H4 (cell line): ENCODE measurements at regions not wholly inside any gene's neighbourhood (a gene's known extent, or its start where the extent isn't known, plus 50 kb on each side); places are given as distances from the start of the nearest gene placed in this dataset.
"Not testable (repeated sequence)": the region's sequence is repeated elsewhere in the genome, so short reads cannot be mapped to it uniquely, and the experiment has no call there.

Experiments
- DNase-seq: peaks from one replicate; pipeline ENCODE4 v3.0.0-alpha.2; 2015; ENCODE audit warnings: low spot score

GRCh38 chr5:110918683-110919082 lies 152.8 kb upstream of the TSLP start:
- DNase-seq, result no peak

DNA sequence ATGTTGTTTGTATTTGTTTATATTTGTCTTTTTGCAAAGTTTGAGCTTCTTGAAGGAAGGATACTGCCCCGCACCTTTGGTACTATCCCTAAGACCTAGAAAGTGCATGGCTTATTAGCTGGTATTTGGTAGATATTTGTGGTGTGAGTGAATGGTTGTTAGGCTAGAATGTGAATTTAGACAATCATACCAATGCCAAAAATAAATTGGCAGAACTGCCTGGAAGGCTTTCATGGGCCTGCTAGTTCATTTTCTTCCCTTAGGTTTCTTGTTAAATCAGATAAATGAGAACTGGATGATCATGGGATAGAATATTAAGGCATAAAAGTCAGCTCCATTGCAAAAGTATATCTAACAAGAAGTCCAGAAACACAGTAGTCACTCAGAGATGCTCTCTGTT lies 147.5 kb upstream of the TSLP start:
- no peak for DNase-seq

GRCh38 chr5:110925398-110925797 lies 146.1 kb upstream of the TSLP start:
- no peak for DNase-seq

DNA sequence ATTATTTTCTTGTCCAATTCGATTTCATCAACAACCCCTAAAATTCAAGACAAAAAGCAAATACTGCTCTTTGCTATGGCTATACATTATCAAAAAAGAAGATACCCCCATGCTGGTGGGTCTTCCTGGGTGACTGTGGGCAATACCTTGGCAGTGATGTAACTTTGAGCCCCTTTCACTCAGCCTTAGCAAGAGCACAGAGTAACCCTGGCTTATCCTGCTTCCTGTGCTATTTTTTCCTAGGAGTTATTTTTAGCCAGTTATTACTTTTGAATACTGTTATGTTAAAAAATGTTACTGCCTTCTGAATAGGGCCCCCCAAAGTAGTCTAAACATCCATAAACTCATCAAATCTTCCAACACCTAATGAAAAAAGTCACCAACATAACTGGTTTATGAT lies 145.6 kb upstream of the TSLP start:
- DNase-seq, result no peak

GRCh38 chr5:110932755-110933488 lies 138.6 kb upstream of the TSLP start:
- no peak for DNase-seq

DNA sequence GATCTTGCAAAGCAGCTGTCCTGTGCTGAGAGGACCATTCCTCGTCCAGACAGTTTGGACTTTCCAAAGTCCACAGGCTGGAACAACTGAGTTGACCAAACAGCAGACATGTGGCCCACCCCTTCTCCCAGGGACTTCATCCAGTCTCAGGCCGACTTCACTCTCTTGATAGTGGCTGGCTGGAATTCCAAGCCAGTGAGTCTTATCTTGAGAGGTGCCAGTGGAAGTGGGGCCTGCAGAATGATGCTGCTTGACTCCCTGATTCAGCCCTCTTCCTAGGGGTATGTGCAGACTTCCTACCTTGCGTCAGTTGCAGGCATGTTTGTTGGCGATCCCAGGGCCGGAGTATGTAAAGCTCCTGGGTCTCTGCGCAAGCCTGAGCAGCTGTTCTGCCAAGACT lies 131.4 kb upstream of the TSLP start:
- no peak for DNase-seq

DNA sequence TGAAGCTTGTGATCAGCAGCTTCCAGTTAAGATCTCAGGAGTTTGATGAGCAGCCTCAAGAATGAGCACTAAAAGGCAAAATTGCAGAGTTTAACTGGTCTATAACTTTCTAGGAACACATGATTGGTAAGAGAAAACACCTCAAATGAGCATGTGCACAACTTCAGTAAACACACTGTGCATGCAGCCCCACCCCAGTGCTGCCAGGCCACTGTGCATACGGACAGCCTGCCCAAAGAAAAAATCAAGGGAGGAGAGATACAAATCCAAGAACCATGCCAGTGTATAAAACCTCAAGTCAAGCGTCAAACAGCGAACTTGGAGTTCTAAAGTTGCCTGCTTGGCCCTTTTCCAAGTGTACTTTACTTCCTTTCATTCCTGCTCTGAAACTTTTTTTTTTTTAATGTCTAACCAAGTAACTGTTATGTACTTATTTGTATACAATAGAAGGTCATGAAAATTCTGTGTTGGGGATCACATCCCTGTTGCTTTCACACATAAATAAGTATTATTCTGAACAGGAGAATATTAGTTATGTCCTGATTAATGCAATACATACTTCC lies 125.6 kb upstream of the TSLP start:
- no peak for DNase-seq

DNA sequence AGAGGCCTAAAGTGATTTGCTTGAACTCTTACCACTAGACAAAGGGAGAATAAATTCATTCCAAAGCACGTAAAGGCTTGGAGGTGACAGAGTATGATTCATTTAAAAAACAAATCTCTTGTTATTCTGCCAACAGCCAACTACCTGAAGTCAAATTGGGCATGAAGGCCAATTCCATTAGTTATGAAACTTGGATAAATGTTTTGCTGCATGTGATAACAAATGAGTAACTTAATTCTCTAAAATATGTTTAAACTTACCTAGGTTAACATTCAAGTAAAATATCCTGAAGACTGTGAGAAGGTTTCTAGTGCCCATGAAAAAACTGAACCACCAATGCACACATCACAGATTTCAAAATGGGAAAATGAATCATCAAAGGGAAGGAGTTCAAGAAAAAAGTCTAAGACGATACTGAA lies 120.1 kb upstream of the TSLP start:
- no peak for DNase-seq

GRCh38 chr5:110956280-110956912 lies 115.1 kb upstream of the TSLP start:
- DNase-seq, result no peak

DNA sequence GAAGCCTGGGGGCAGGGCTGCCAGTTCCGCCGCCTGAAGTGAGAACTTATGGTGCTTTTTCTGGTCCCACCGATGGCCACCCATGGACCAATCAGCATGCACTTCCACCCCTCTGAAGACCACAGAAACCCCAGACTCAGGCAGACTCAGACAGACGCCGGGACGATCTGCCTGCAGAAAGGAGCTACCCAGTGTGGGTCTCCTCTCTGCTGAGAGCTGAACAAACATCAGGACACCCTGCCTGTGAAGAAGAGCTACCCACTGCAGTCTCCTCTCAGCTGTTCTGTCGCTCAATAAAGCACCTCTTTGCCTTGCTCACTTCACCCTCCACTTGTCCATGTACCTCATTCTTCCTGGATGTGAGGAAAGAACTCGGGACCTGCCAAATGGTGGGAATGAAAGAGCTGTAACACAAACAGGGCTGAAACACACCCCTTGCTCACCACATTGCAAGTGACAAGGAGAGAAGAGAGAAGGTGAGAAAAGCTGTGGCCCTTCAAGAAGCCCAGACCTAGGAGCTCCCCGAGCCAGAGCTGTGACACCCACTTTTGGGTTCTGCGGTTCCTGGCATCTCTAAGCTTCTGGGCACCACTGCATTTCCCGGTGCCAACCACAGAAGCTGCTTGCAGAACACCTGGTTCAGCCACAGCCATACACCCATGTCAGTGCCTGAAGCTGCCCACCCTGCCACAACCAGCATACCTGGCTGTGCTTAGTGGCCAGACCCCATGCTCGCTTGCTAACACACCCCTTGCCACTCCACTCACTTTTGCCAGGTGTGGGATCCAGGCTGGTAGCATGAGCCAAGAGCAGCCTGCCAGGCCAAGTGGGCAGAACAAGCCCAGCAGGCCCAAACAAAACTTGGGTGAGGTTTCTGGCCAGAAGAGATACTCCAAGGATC lies 114.3 kb upstream of the TSLP start:
- no peak for DNase-seq

GRCh38 chr5:110957934-110958333 lies 113.6 kb upstream of the TSLP start:
- DNase-seq, result no peak

GRCh38 chr5:110963495-110963894 lies 108.0 kb upstream of the TSLP start:
- DNase-seq, result no peak

DNA sequence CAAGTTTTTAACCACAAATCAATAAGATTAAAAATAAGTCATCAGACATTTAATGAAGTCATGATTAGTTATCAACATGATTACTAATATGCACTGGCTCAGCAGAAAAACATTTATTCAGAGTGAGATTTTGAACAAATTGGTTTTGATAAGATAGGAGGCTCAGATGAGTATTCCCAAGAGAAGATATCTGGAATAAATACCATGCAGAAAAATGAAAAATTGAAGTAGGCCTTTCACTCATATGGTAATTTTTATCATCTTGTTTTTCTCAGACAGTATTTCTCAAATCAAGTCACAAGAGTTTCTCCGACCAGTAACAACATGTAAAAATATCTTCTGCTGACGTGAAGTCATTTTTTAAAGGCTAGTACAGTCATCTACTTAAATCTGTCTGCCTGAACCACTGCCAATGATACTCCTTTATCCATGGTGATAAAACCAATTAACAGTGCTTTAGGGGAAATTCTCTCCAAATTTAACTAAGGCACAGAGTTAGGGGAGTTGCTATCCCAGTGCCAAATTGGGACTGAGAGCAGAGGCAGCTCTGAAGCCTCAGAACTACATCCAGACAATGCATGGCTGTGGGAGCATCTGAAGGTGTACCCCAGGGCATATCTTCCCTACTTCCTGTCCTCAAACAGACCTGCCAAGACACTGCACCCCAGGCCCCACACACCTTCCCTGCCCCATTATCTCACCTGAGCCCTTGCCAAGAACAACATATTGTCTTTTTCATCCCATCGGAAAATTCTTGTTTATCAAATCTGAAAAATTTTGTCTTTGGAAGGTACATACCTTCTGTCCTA lies 105.5 kb upstream of the TSLP start:
- no peak for DNase-seq

- DNase-seq, result no peak
Observed at GRCh38 chr5:110968246-110969005, 103.1 kb upstream of the TSLP start.

DNA sequence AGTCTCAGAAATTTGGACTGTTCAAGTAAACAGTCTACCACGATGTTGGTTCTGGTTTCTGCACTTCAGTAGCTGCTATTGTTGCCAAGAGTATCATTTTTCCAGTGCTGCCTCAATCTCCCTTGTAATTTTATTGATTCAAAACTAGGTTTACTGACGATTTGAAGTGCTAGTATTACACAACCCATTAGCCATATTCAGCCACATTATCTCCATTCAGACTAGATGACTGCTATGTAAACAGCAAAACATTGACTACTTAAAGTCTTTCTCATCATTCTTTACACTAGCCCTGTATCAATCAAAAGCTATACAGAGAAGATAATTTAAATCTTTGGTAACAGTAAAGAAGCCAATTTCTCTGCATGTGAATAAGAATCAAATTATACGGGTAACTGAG lies 102.0 kb upstream of the TSLP start:
- no peak for DNase-seq

GRCh38 chr5:110973510-110973909 lies 98.0 kb upstream of the TSLP start:
- DNase-seq, result no peak

GRCh38 chr5:110977915-110978314 lies 93.6 kb upstream of the TSLP start:
- no peak for DNase-seq

GRCh38 chr5:110985882-110986281 lies 85.6 kb upstream of the TSLP start:
- not testable (repeated sequence) for DNase-seq

- not testable (repeated sequence) for DNase-seq
Observed at GRCh38 chr5:110987573-110987972, 83.9 kb upstream of the TSLP start.

- no peak for DNase-seq
Observed at GRCh38 chr5:110996742-110997141, 74.8 kb upstream of the TSLP start.

DNA sequence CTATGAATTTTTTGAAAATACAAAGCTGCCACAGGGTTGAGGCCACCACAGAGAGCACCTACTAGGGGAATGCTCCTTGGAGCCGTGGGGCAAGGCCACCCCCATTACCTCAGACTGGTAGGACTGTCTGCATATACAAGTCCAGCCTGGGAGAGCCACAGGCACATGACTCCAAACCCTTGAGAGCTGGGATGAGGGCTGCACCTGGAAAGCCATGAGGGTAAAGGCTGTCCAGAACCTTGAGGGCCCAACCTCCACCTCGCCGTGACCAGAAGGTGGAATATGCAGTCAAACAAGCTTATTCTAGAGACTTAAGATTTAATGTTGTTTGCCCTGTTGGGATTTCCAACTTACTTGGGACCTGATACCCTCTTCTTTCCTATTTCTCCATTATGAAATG lies 69.5 kb upstream of the TSLP start:
- no peak for DNase-seq
